Body of pancreas (tissue), 4 donors: ENCODE measurements at regions not wholly inside any gene's neighbourhood (a gene's known extent, or its start where the extent isn't known, plus 50 kb on each side); places are given as distances from the start of the nearest gene placed in this dataset.

Experiments
- ATAC-seq: fragments of 150-250 bp; one replicate; pipeline ENCODE4 v1.9.1; 2016
- DNase-seq, 4 donors: peaks; one replicate each; pipeline ENCODE4 v3.0.0-alpha.2; 2019
- H3K27ac ChIP-seq, 4 donors: fragments of 200-600 bp; sonication (generic); 1 replicate in 3 of 4; 2 replicates in 1 of 4; pipeline versions ENCODE4 v1.5.1 to v1.6.1; 2016 to 2019; ENCODE audit warnings: mild to moderate bottlenecking in 1 of 4, mixed read lengths in 1 of 4, moderate library complexity in 1 of 4
- H3K27me3 ChIP-seq, 2 donors: fragments of 200-600 bp; sonication (generic); one replicate each; pipeline ENCODE4 v1.6.0; 2016; ENCODE audit warnings: mild to moderate bottlenecking in 1 of 2
- H3K36me3 ChIP-seq, 2 donors: fragments of 200-600 bp; sonication (generic); replicated peaks in 1 of 2; 2 replicates each; pipeline ENCODE4 v1.5.1; 2016; ENCODE audit warnings: low read depth in 2 of 2; ENCODE audit not compliant: insufficient read depth in 1 of 2
- H3K4me1 ChIP-seq: fragments of 200-600 bp; sonication (generic); one replicate; pipeline ENCODE4 v1.6.0; 2016
- H3K4me3 ChIP-seq, 2 donors: fragments of 200-600 bp; sonication (generic); 1 replicate in 1 of 2; 2 replicates in 1 of 2; pipeline ENCODE4 v1.5.1; 2016 to 2019
- H3K9me3 ChIP-seq, 3 donors: fragments of 200-600 bp; sonication (generic); 1 replicate in 2 of 3; 2 replicates in 1 of 3; pipeline ENCODE4 v1.5.1; 2016
- CTCF ChIP-seq, 7 experiments: fragments of 450-650 bp in 4 of 7; fragments of 200-600 bp in 3 of 7; sonication (generic) in 3 of 7; IDR thresholded peaks; one replicate each; pipeline ENCODE4 v1.5.1; 2016 to 2019; ENCODE audit warnings: antibody characterized with exemption in 7 of 7
- POLR2A ChIP-seq, 3 donors: fragments of 450-650 bp; IDR thresholded peaks; one replicate each; pipeline ENCODE4 v1.6.1; 2016; ENCODE audit warnings: antibody characterized with exemption in 3 of 3, mild to moderate bottlenecking in 2 of 3
- WGBS, 2 donors: methylation state at CpG; one replicate each; pipeline ENCODE4 v1.1.5; 2017; 5-methylcytosine and 5-hydroxymethylcytosine counted together
- intact Hi-C: fragments of 100-400 bp; cut with DNase I; formaldehyde crosslinking; loops from one replicate; pipeline ENCODE4 v1.15.1; 2023

DNA sequence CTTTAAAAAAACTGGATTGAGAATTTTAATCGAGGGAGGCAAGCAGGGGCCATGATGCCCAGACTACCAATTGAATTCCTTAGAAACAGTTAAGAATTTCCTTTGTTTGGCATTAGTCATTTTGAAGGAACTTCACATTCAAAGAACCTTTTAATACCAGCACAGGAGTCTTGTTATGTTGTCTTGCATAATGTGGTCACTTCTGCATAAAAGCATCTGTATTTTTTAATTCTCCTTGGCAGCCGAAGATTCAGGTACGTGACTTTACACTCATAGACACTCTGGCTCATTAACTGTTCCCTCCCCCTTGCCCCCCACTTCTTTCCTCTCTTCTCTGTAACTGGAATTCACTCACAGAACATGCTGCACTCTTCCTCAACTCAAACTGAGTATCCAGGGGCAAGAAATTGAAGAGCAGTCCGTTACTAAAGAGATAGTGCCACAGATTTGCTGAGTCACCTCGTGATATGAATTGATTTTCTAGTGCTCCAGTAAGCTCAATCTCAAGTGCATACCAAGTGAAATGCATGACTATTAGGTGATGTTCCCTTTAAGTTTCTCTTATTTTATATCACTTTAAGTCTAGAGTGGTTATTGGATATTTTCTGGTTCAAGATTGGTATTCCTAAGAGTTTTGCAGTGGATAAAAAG is 572.2 kb upstream of the SOX9 start:
- no peak for TF ChIP-seq POLR2A (IDR thresholded peaks at IDR 0.05)
- TF ChIP-seq CTCF (IDR thresholded peaks at IDR 0.05): no peak

GRCh38 chr17:71550675-71551074 is 570.1 kb upstream of the SOX9 start:
- no peak for ATAC-seq
- intact Hi-C loops: no loop called here
- WGBS, 2 donors: 91 to 97% methylated on average over 2 of the region's 2 CpGs

More for the DNA sequence above, 572.2 kb upstream of the SOX9 start:
- intact Hi-C loops: no loop called here
- Histone ChIP-seq H3K4me3 (no peak overlapping the region), H3K4me1 (no peaks in the 10 kb centered on the region), H3K27ac (no peak overlapping the region), H3K27me3 (no peaks in the 10 kb centered on the region), H3K36me3 (no peaks in the 10 kb centered on the region), H3K9me3 (no peaks in the 10 kb centered on the region)
- ATAC-seq (no peak), DNase-seq (no peak)
- WGBS, 2 donors: 60 to 63% methylated on average over 5 of the region's 5 CpGs

DNA sequence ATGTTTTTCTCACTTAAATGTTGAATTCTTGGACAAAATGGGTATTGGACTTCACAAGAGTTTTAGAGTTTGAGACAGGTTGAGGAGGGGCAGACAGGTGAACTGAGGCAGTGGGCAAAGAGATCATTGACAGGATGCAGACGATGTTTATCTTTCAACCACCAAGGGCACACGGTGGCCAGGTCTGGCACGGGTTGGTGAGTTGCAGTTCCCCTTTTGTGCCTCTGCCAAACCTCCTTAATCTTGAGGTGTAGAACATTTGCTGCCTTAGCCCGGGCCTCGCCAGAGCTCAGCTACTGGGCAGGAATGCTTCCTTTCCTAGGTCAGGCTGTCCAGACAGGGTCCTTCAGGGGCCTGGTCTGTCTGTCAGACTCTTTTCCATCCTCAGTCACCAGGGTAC is 567.4 kb upstream of the SOX9 start:
- no peaks in the 10 kb centered on the region for H3K36me3 ChIP-seq
- no peak overlapping the region for H3K4me3 ChIP-seq
- no peaks in the 10 kb centered on the region for H3K27me3 ChIP-seq
- H3K27ac ChIP-seq: no peak overlapping the region
- no peaks in the 10 kb centered on the region for H3K4me1 ChIP-seq
- ATAC-seq: no peak
- intact Hi-C loops: no loop called here
- no peaks in the 10 kb centered on the region for H3K9me3 ChIP-seq
- DNase-seq: no peak
- TF ChIP-seq CTCF (IDR thresholded peaks at IDR 0.05): no peak
- no peak for TF ChIP-seq POLR2A (IDR thresholded peaks at IDR 0.05)
- WGBS, 2 donors: 50 to 62% methylated on average over 4 to 5 of the region's 5 CpGs

More at GRCh38 chr17:71550675-71551074, 570.1 kb upstream of the SOX9 start:
- TF ChIP-seq POLR2A (IDR thresholded peaks at IDR 0.05): no peak
- TF ChIP-seq CTCF (IDR thresholded peaks at IDR 0.05): no peak
- Histone ChIP-seq H3K27ac (no peak overlapping the region), H3K36me3 (no peaks in the 10 kb centered on the region), H3K4me1 (no peaks in the 10 kb centered on the region), H3K9me3 (no peaks in the 10 kb centered on the region), H3K27me3 (no peaks in the 10 kb centered on the region), H3K4me3 (no peak overlapping the region)
- DNase-seq: no peak

DNA sequence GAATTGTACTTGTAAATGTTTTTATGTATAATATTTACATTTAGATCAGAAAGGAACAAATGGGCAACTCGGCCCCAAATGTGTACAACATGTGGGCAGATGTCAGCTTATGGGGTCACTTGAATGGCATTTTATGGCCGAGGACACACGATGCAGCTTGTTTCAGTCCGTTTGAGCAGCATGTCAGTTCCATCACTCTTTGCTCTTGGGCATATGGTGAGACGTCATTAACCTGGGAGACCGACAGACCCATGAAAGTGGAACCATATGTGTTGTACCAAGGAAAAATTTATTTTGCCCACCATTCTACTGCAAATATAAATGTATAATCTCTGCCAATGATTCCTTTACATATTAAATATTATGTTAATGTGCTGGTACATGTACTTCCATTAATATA is 561.9 kb upstream of the SOX9 start:
- no peaks in the 10 kb centered on the region for H3K9me3 ChIP-seq
- no peak for TF ChIP-seq POLR2A (IDR thresholded peaks at IDR 0.05)
- TF ChIP-seq CTCF (IDR thresholded peaks at IDR 0.05): no peak
- 75 to 81% methylated on average over 6 of the region's 6 CpGs for WGBS, 2 donors
- DNase-seq: no peak
- ATAC-seq: no peak
- H3K4me1 ChIP-seq: no peaks in the 10 kb centered on the region
- H3K27ac ChIP-seq: no peak overlapping the region
- intact Hi-C loops: no loop called here
- H3K4me3 ChIP-seq: no peak overlapping the region
- H3K27me3 ChIP-seq: no peaks in the 10 kb centered on the region
- no peaks in the 10 kb centered on the region for H3K36me3 ChIP-seq

DNA sequence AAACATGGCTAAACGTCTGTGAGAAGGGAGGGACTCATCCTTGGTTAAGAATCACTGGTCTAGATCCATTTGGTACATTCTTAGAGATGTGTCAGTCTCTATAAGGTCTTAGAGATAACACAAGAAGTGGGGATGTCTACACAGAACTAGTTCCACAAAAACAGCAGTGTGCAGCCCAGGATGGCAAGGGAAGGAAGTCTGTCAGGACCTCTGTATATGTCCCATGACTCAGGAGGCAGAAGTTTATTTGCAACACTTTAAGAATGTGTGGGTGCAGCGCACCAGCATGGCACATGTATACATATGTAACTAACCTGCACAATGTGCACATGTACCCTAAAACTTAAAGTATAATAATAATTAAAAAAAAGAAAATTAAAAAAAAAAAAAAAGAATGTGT is 548.5 kb upstream of the SOX9 start:
- no peaks in the 10 kb centered on the region for H3K9me3 ChIP-seq
- TF ChIP-seq POLR2A (IDR thresholded peaks at IDR 0.05): no peak
- TF ChIP-seq CTCF (IDR thresholded peaks at IDR 0.05): no peak
- DNase-seq (no peak), ATAC-seq (no peak)
- H3K4me3 ChIP-seq: no peak overlapping the region
- WGBS, 2 donors: 58 to 69% methylated on average over 2 of the region's 2 CpGs
- no peaks in the 10 kb centered on the region for H3K36me3 ChIP-seq
- H3K27me3 ChIP-seq: no peaks in the 10 kb centered on the region
- intact Hi-C loops: no loop called here
- no peak overlapping the region for H3K27ac ChIP-seq
- H3K4me1 ChIP-seq: no peaks in the 10 kb centered on the region
